Endothelial cell of umbilical vein (primary cell): ENCODE measurements at regions not wholly inside any gene's neighbourhood (a gene's known extent, or its start where the extent isn't known, plus 50 kb on each side); places are given as distances from the start of the nearest gene placed in this dataset.

Experiments used
- BruUV-seq: library from RNA; stranded (reverse); fragments of 400-500 nt; replicated peaks from 2 replicates; lab custom pipeline; 2021; lab: Mats Ljungman, UMichigan
- CTCF ChIA-PET: fragments of 300-600, 350-600 bp; sonication (Branson Sonifier 250); formaldehyde crosslinking; loops from one replicate; lab custom pipeline; 2021; ENCODE audit warnings: antibody characterized with exemption, inconsistent platforms; lab: Charles Lee
- POLR2A ChIA-PET: fragments of 300-600, 350-600 bp; sonication (Branson Sonifier 250); formaldehyde crosslinking; loops from one replicate; lab custom pipeline; 2021; ENCODE audit warnings: antibody characterized with exemption, inconsistent platforms; lab: Charles Lee
- DNase-seq: peaks from one replicate; pipeline ENCODE4 v3.0.0-alpha.2; 2011; ENCODE audit warnings: low read depth, low spot score
- FAIRE-seq: peaks from 2 replicates; lab custom pipeline; 2011; peaks lifted over from hg19 to GRCh38; lab: Jason Lieb, UNC
- H2AFZ ChIP-seq: 2 replicates; pipeline ENCODE4 v1.6.0; 2012; ENCODE audit warnings: low read depth, low read length, control low read depth, inconsistent platforms
- H3K27ac ChIP-seq: 2 replicates; pipeline ENCODE4 v1.5.1; 2011; ENCODE audit warnings: low read depth, mild to moderate bottlenecking, control low read depth, low read length, moderate library complexity; ENCODE audit not compliant: insufficient read depth
- H3K27me3 ChIP-seq, 2 experiments: 2 replicates each; pipeline versions ENCODE4 v1.6.0 to v1.6.1; 2011; ENCODE audit warnings: low read length in 2 of 2, mixed read lengths in 1 of 2; ENCODE audit not compliant: control insufficient read depth in 2 of 2, insufficient read depth in 2 of 2
- H3K36me3 ChIP-seq, 2 experiments: 2 replicates in 1 of 2; 3 replicates in 1 of 2; pipeline ENCODE4 v1.5.1; 2011; ENCODE audit warnings: low read length in 2 of 2, mild to moderate bottlenecking in 1 of 2, moderate library complexity in 1 of 2; ENCODE audit not compliant: control insufficient read depth in 2 of 2, insufficient read depth in 2 of 2; ENCODE audit errors: extremely low read depth in 1 of 2
- H3K4me1 ChIP-seq: 3 replicates; pipeline ENCODE4 v1.5.1; 2011; ENCODE audit warnings: mild to moderate bottlenecking, low read length; ENCODE audit not compliant: control insufficient read depth, insufficient read depth; ENCODE audit errors: extremely low read depth
- H3K4me2 ChIP-seq: 2 replicates; pipeline ENCODE4 v1.6.1; 2011; ENCODE audit warnings: low read length, control low read depth, mixed read lengths; ENCODE audit not compliant: insufficient read depth
- H3K4me3 ChIP-seq, 3 experiments: fragments of 200-600 bp in 1 of 3; sonication (generic), shearing (Covaris generic) in 1 of 3; replicated peaks in 1 of 3; 2 replicates each; pipeline ENCODE4 v1.5.1; 2011 to 2016; ENCODE audit warnings: control low read depth in 3 of 3, low read length in 3 of 3, mild to moderate bottlenecking in 2 of 3, inconsistent platforms in 1 of 3, low read depth in 1 of 3, moderate library complexity in 1 of 3; ENCODE audit not compliant: insufficient read depth in 1 of 3
- H3K79me2 ChIP-seq: 2 replicates; pipeline ENCODE4 v1.6.0; 2012; ENCODE audit warnings: low read length, inconsistent platforms; ENCODE audit not compliant: control insufficient read depth, insufficient read depth
- H3K9ac ChIP-seq: replicated peaks from 2 replicates; pipeline ENCODE3; 2011; ENCODE audit warnings: low read length, control low read depth; ENCODE audit not compliant: insufficient read depth; ENCODE audit errors: extremely low read depth
- H3K9me1 ChIP-seq: replicated peaks from 3 replicates; pipeline ENCODE4 v1.6.0; 2011; ENCODE audit warnings: mild to moderate bottlenecking, low read length; ENCODE audit not compliant: control insufficient read depth, insufficient read depth; ENCODE audit errors: extremely low read depth
- H3K9me3 ChIP-seq: replicated peaks from 2 replicates; pipeline ENCODE4 v1.5.1; 2012; ENCODE audit warnings: low read length, inconsistent platforms; ENCODE audit not compliant: control insufficient read depth, insufficient read depth
- H4K20me1 ChIP-seq: replicated peaks from 2 replicates; pipeline ENCODE3; 2011; ENCODE audit warnings: mild to moderate bottlenecking, low read length; ENCODE audit not compliant: control insufficient read depth, insufficient read depth; ENCODE audit errors: extremely low read depth
- EZH2 ChIP-seq: IDR thresholded peaks from 2 replicates; pipeline ENCODE4 v1.6.1; 2012; ENCODE audit warnings: borderline replicate concordance, low read depth, mild to moderate bottlenecking, moderate library complexity, low read length, inconsistent platforms; ENCODE audit not compliant: severe bottlenecking
- FOS ChIP-seq: IDR thresholded peaks from 2 replicates; pipeline ENCODE4 v1.6.1; 2011; ENCODE audit warnings: mild to moderate bottlenecking, low read length, moderate library complexity, borderline replicate concordance; ENCODE audit not compliant: insufficient read depth
- GATA2 ChIP-seq: IDR thresholded peaks from 2 replicates; pipeline ENCODE4 v1.7.0; 2011; ENCODE audit warnings: low read depth, mild to moderate bottlenecking, moderate library complexity, mixed read lengths, low read length; ENCODE audit not compliant: insufficient read length, insufficient read depth
- JUN ChIP-seq: IDR thresholded peaks from 2 replicates; pipeline ENCODE4 v1.6.1; 2011; ENCODE audit warnings: borderline replicate concordance, low read depth; ENCODE audit not compliant: insufficient read length, insufficient read depth
- MYC ChIP-seq: IDR thresholded peaks from one replicate; pipeline ENCODE4 v1.6.1; 2011; ENCODE audit warnings: mild to moderate bottlenecking, low read depth, low read length
- POLR2A ChIP-seq: IDR thresholded peaks from 2 replicates; pipeline ENCODE4 v1.6.1; 2012; ENCODE audit warnings: low read depth, mild to moderate bottlenecking, control low read depth, low read length
- POLR2AphosphoS5 ChIP-seq: IDR thresholded peaks from 2 replicates; pipeline ENCODE4 v1.6.1; 2012; ENCODE audit warnings: low read depth, mild to moderate bottlenecking, control low read depth, low read length, moderate library complexity; ENCODE audit not compliant: insufficient read depth
- dilution Hi-C: fragments of 300-500 bp; cut with MboI; formaldehyde crosslinking; loops from one replicate; pipeline ENCODE4 v1.15.0; 2019; ENCODE audit warnings: low sequenced_read_pairs; ENCODE audit not compliant: extremely low pct_ligation_motif_present
- intact Hi-C: fragments of 100-400 bp; cut with micrococcal nuclease; formaldehyde crosslinking; loops from one replicate; pipeline ENCODE4 v1.10.0; 2022
- TF ChIP-seq, protein P1 (sequence below): IDR thresholded peaks from 2 replicates; pipeline ENCODE4 v1.6.1; 2011; ENCODE audit not compliant: insufficient read depth, insufficient read length
- TF ChIP-seq, protein P2 (sequence below), 2 donors: IDR thresholded peaks; 1 replicate in 1 of 2; 2 replicates in 1 of 2; pipeline ENCODE4 v1.5.1; 2011; ENCODE audit warnings: low read length in 2 of 2, mild to moderate bottlenecking in 2 of 2, moderate library complexity in 2 of 2, control low read depth in 1 of 2, inconsistent platforms in 1 of 2, low read depth in 1 of 2; ENCODE audit not compliant: insufficient read depth in 1 of 2; ENCODE audit errors: extremely low read depth in 1 of 2

DNA sequence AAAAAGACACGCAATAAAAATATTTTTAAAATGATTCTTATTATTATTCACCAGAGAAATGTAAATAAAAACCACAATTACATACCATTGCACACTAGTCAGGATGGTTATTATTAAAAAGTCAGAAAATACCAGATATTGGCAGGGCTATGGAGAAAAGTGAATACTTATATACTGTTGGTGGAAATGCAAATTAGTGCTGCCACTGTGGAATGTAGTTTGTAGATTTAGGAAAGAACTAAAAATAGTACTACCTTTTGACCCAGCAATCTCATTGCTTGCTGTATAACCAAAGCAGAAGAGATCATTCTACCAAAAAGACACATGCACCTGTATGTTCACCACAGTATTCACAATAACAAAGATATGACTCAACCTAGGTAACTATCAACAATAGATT lies 1237.3 kb upstream of the FAM98A start:
- no peak overlapping the region for H3K9ac ChIP-seq
- no TSS peak for BruUV-seq
- DNase-seq: no peak

More for the DNA sequence above, 1237.3 kb upstream of the FAM98A start:
- TF ChIP-seq, protein P1, sequence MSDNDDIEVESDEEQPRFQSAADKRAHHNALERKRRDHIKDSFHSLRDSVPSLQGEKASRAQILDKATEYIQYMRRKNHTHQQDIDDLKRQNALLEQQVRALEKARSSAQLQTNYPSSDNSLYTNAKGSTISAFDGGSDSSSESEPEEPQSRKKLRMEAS: no peak
- TF ChIP-seq, protein P2, sequence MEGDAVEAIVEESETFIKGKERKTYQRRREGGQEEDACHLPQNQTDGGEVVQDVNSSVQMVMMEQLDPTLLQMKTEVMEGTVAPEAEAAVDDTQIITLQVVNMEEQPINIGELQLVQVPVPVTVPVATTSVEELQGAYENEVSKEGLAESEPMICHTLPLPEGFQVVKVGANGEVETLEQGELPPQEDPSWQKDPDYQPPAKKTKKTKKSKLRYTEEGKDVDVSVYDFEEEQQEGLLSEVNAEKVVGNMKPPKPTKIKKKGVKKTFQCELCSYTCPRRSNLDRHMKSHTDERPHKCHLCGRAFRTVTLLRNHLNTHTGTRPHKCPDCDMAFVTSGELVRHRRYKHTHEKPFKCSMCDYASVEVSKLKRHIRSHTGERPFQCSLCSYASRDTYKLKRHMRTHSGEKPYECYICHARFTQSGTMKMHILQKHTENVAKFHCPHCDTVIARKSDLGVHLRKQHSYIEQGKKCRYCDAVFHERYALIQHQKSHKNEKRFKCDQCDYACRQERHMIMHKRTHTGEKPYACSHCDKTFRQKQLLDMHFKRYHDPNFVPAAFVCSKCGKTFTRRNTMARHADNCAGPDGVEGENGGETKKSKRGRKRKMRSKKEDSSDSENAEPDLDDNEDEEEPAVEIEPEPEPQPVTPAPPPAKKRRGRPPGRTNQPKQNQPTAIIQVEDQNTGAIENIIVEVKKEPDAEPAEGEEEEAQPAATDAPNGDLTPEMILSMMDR (IDR thresholded peaks at IDR 0.05; ENCODE audit: extremely low read depth in 1 of 2, insufficient read depth in 1 of 2, low read depth in 1 of 2, low read length in 2 of 2): no peak
- TF ChIP-seq GATA2 (no peak), JUN (no peak), POLR2AphosphoS5 (no peak), EZH2 (no peak), FOS (no peak), MYC (no peak), POLR2A (no peak)
- FAIRE-seq: no peak
- Histone ChIP-seq H3K27ac (no peak overlapping the region), H3K27me3 (no peaks in the 10 kb centered on the region), H3K4me2 (no peak overlapping the region), H3K9me1 (no peaks in the 10 kb centered on the region), H3K4me1 (no peaks in the 10 kb centered on the region), H4K20me1 (no peaks in the 10 kb centered on the region), H3K79me2 (no peaks in the 10 kb centered on the region), H3K36me3 (no peaks in the 10 kb centered on the region), H3K4me3 (no peak overlapping the region), H2AFZ (no peak overlapping the region), H3K9me3 (no peaks in the 10 kb centered on the region)
- ChIA-PET CTCF (no interaction called here), POLR2A (no interaction called here)
- intact Hi-C loops (no loop called here), dilution Hi-C loops (no loop called here)
